IPS-18a (cell line): ENCODE measurements at regions not wholly inside any gene's neighbourhood (a gene's known extent, or its start where the extent isn't known, plus 50 kb on each side); places are given as distances from the start of the nearest gene placed in this dataset.

Source experiments
- H3K27ac ChIP-seq: one replicate; pipeline ENCODE4 v1.5.1; 2013; ENCODE audit warnings: low read length
- H3K27me3 ChIP-seq: one replicate; pipeline ENCODE4 v1.6.1; 2013; ENCODE audit warnings: mild to moderate bottlenecking, low read length; ENCODE audit not compliant: control insufficient read depth, insufficient read depth
- H3K36me3 ChIP-seq: one replicate; pipeline ENCODE4 v1.6.1; 2013; ENCODE audit warnings: low read depth, low read length; ENCODE audit not compliant: control insufficient read depth
- H3K4me1 ChIP-seq: one replicate; pipeline ENCODE4 v1.6.1; 2013; ENCODE audit warnings: low read depth, low read length; ENCODE audit not compliant: control insufficient read depth
- H3K4me3 ChIP-seq: one replicate; pipeline ENCODE4 v1.5.1; 2013; ENCODE audit warnings: low read length
- H3K9ac ChIP-seq: one replicate; pipeline ENCODE4 v1.6.1; 2013; ENCODE audit warnings: mild to moderate bottlenecking, low read length, moderate library complexity
- H3K9me3 ChIP-seq: one replicate; pipeline ENCODE4 v1.6.1; 2013; ENCODE audit warnings: low read depth, low read length; ENCODE audit not compliant: control insufficient read depth

- no peak overlapping the region for H3K27ac ChIP-seq
- H3K36me3 ChIP-seq = no peaks in the 10 kb centered on the region
- H3K27me3 ChIP-seq = no peaks in the 10 kb centered on the region
- H3K9me3 ChIP-seq = no peaks in the 10 kb centered on the region
- no peak overlapping the region for H3K9ac ChIP-seq
- H3K4me3 ChIP-seq = no peak overlapping the region
- H3K4me1 ChIP-seq = peaks cover 7% of the 10 kb centered on the region
Measured at GRCh38 chr1:182275271-182275670, 116.3 kb downstream of the GLUL start.

- Histone ChIP-seq H3K36me3 (no peaks in the 10 kb centered on the region), H3K4me1 (peaks cover 6% of the 10 kb centered on the region), H3K4me3 (no peak overlapping the region), H3K27me3 (no peaks in the 10 kb centered on the region), H3K27ac (no peak overlapping the region), H3K9ac (no peak overlapping the region), H3K9me3 (no peaks in the 10 kb centered on the region)
Measured at GRCh38 chr1:182274618-182275017, 117.0 kb downstream of the GLUL start.

DNA sequence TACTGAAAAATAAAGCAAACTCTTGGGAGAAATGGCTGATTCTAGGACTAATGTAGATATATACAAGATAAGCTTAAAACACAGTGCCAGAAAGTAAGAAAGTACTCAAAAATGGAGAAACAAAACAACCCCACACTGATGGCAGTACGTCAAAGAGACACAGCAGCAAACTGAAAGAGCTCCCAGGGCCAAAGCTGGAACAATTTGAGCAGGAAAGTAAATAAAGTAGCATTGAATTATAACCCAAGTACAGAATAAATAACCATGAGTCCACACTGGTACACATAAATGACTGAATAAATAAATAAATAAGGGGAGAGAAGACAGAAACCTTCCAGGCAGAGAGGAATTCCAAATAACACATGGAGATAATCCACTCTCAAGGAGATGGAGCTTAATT, 120.9 kb downstream of the GLUL start:
- no peak overlapping the region for H3K9ac ChIP-seq
- no peaks in the 10 kb centered on the region for H3K36me3 ChIP-seq
- H3K27me3 ChIP-seq = no peaks in the 10 kb centered on the region
- no peaks in the 10 kb centered on the region for H3K4me1 ChIP-seq
- H3K9me3 ChIP-seq = no peaks in the 10 kb centered on the region
- H3K27ac ChIP-seq = no peak overlapping the region
- no peak overlapping the region for H3K4me3 ChIP-seq

DNA sequence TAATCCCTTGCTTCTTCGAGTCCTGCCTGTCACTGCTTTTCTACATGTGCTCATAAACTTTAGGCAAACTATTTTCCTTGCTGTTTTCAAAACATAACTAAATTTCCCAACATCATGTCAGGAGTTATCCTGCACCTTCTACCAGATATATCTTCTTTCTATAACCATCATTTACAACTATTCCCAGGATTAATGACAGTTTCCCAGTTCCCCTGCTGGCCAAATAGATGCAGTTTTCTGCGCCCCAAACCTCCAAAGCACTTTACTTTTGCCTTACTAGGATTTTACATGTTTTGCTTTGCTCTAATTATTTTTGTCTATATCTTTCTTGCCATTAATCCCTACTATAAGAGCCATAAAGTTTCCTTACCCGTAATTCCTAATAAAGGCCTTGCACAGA, 122.5 kb downstream of the GLUL start:
- no peaks in the 10 kb centered on the region for H3K4me1 ChIP-seq
- H3K27ac ChIP-seq = no peak overlapping the region
- H3K36me3 ChIP-seq = no peaks in the 10 kb centered on the region
- no peak overlapping the region for H3K4me3 ChIP-seq
- H3K27me3 ChIP-seq = no peaks in the 10 kb centered on the region
- H3K9me3 ChIP-seq = no peaks in the 10 kb centered on the region
- no peak overlapping the region for H3K9ac ChIP-seq

- H3K27me3 ChIP-seq = no peaks in the 10 kb centered on the region
- H3K4me1 ChIP-seq = no peaks in the 10 kb centered on the region
- no peak overlapping the region for H3K9ac ChIP-seq
- no peak overlapping the region for H3K4me3 ChIP-seq
- H3K36me3 ChIP-seq = no peaks in the 10 kb centered on the region
- no peak overlapping the region for H3K27ac ChIP-seq
- H3K9me3 ChIP-seq = no peaks in the 10 kb centered on the region
Measured at GRCh38 chr1:182268669-182269068, 122.9 kb downstream of the GLUL start.

- Histone ChIP-seq H3K4me1 (no peaks in the 10 kb centered on the region), H3K36me3 (no peaks in the 10 kb centered on the region), H3K9me3 (no peaks in the 10 kb centered on the region), H3K27me3 (no peaks in the 10 kb centered on the region), H3K27ac (no peak overlapping the region), H3K4me3 (no peak overlapping the region), H3K9ac (no peak overlapping the region)
Measured at GRCh38 chr1:182264185-182264584, 127.4 kb downstream of the GLUL start.

- Histone ChIP-seq H3K27me3 (no peaks in the 10 kb centered on the region), H3K27ac (no peak overlapping the region), H3K36me3 (no peaks in the 10 kb centered on the region), H3K9ac (no peak overlapping the region), H3K9me3 (no peaks in the 10 kb centered on the region), H3K4me3 (no peak overlapping the region), H3K4me1 (no peaks in the 10 kb centered on the region)
Measured at GRCh38 chr1:182263706-182264105, 127.9 kb downstream of the GLUL start.

GRCh38 chr1:182262425-182262824, 129.2 kb downstream of the GLUL start:
- H3K9me3 ChIP-seq = no peaks in the 10 kb centered on the region
- no peaks in the 10 kb centered on the region for H3K4me1 ChIP-seq
- H3K36me3 ChIP-seq = no peaks in the 10 kb centered on the region
- H3K27ac ChIP-seq = no peak overlapping the region
- H3K9ac ChIP-seq = no peak overlapping the region
- H3K27me3 ChIP-seq = no peaks in the 10 kb centered on the region
- H3K4me3 ChIP-seq = no peak overlapping the region

DNA sequence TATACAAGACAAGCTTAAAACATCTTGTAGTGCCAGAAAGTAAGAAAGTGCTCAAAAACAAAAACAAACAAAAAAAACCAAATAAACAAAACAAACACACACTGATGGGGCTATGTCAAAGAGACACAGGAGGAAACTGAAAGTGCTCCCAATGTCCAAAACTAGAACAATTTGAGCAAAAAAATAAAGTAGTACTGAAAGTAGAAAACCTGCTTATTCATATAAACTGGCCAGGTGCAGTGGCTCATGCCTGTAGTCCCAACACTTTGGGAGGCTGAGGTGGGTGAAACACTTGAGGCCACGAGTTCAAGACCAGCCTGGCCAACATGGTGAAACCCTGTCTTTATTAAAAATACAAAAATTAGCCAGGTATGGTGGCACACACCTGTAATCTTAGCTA, 129.9 kb downstream of the GLUL start:
- H3K9me3 ChIP-seq = no peaks in the 10 kb centered on the region
- H3K27ac ChIP-seq = no peak overlapping the region
- no peaks in the 10 kb centered on the region for H3K36me3 ChIP-seq
- H3K4me1 ChIP-seq = no peaks in the 10 kb centered on the region
- H3K9ac ChIP-seq = no peak overlapping the region
- H3K27me3 ChIP-seq = no peaks in the 10 kb centered on the region
- H3K4me3 ChIP-seq = no peak overlapping the region

- H3K4me3 ChIP-seq = no peak overlapping the region
- no peak overlapping the region for H3K9ac ChIP-seq
- H3K27ac ChIP-seq = no peak overlapping the region
- no peaks in the 10 kb centered on the region for H3K4me1 ChIP-seq
- H3K9me3 ChIP-seq = no peaks in the 10 kb centered on the region
- no peaks in the 10 kb centered on the region for H3K36me3 ChIP-seq
- H3K27me3 ChIP-seq = no peaks in the 10 kb centered on the region
Measured at GRCh38 chr1:182260516-182260915, 131.1 kb downstream of the GLUL start.

DNA sequence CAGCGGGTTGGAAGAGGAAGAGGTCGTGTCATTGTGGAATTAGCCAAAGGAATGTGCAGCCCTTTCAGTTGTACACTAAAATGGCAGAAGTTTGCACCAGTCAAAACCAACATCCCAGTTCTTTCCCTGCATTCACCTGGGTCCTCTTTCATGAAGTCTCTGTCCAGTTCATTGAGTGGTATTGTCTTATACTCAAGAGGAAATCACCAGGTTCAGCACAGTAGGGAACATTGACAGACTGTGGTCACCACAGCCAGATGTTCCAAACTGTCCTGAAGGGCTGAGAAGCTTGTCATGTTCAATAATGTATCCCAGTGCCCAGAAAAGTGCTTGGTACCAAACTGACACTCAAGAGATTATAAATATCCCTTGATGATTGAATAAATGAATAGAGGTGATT, 131.6 kb downstream of the GLUL start:
- H3K27me3 ChIP-seq = no peaks in the 10 kb centered on the region
- no peaks in the 10 kb centered on the region for H3K4me1 ChIP-seq
- no peak overlapping the region for H3K9ac ChIP-seq
- H3K36me3 ChIP-seq = no peaks in the 10 kb centered on the region
- no peaks in the 10 kb centered on the region for H3K9me3 ChIP-seq
- no peak overlapping the region for H3K27ac ChIP-seq
- no peak overlapping the region for H3K4me3 ChIP-seq

DNA sequence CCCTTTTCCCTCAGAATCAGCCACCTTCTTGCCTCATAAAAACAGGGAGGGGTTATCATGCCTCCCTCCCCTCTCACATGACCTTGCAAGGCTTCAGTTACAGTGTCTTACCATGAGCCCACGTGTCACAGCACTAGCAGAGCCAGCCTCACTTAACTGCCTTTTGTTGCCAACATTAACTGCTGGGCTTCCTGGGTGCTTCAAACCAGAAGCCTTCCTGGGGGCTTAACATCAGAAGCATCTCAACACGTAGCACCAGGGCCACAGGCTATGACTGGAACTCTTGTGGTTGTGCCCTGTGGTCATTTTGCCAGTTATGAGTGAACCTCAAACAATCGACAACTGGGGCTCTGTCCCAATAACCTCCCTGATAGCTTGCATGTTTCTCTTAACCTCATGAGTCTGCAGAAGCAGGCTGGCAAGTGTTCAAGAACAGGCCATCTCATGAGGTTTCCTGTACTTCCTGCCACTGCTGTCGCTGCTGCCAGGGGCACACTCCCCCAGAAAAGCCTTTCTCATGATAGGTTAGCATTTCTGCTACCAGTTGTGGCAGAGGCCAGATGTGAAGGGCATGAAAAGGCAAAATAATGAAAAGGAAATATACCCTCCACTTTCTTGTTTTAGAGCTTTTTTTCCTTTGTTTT, 132.2 kb downstream of the GLUL start:
- H3K36me3 ChIP-seq = no peaks in the 10 kb centered on the region
- H3K27me3 ChIP-seq = no peaks in the 10 kb centered on the region
- no peaks in the 10 kb centered on the region for H3K9me3 ChIP-seq
- no peak overlapping the region for H3K27ac ChIP-seq
- no peak overlapping the region for H3K4me3 ChIP-seq
- H3K4me1 ChIP-seq = no peaks in the 10 kb centered on the region
- H3K9ac ChIP-seq = no peak overlapping the region
